ENCODE measurements at regions not wholly inside any gene's neighbourhood (a gene's known extent, or its start where the extent isn't known, plus 50 kb on each side); places are given as distances from the start of the nearest gene placed in this dataset.

- FAIRE-seq = no peak
- Histone ChIP-seq H3K36me3 (ENCODE audit: control insufficient read depth, insufficient read depth, low read length) (no peaks in the 10 kb centered on the region), H3K27me3 (ENCODE audit: control insufficient read depth, insufficient read depth, low read length) (no peaks in the 10 kb centered on the region), H3K4me3 (ENCODE audit: low read depth, low read length) (no peak overlapping the region)
- DNase-seq (ENCODE audit: low read depth) = no peak
- no peak for TF ChIP-seq CTCF (IDR thresholded peaks at IDR 0.05; ENCODE audit: insufficient read depth, low read length, severe bottlenecking)
Measured at GRCh38 chr17:14482715-14483114, 181.8 kb downstream of the HS3ST3B1 start.

DNA sequence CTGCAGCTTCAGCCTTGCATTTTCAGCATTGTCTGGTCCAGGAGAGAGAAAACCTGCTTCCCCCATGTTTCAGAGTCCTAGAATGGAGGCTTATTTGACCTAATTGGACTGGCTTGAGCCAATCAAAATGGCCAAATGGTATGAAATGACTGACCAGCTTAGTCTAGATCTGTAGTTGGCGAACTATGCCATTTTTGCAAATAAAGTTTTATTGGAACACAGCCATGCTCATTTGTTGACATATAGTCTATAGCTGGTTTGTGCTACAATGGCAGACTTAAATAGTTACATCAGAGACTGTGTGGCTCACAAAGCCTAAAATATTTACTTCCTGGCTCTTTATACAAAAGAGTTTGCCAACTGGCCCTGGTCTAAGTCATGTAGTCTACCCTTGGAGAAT is 180.8 kb downstream of the HS3ST3B1 start:
- TF ChIP-seq CTCF (IDR thresholded peaks at IDR 0.05; ENCODE audit: insufficient read depth, low read length, severe bottlenecking) = no peak
- DNase-seq (ENCODE audit: low read depth) (no peak), FAIRE-seq (no peak)
- H3K4me3 ChIP-seq (ENCODE audit: low read depth, low read length) = no peak overlapping the region
- no peaks in the 10 kb centered on the region for H3K27me3 ChIP-seq (ENCODE audit: control insufficient read depth, insufficient read depth, low read length)
- no peaks in the 10 kb centered on the region for H3K36me3 ChIP-seq (ENCODE audit: control insufficient read depth, insufficient read depth, low read length)

GRCh38 chr17:14474591-14474990 is 173.7 kb downstream of the HS3ST3B1 start:
- TF ChIP-seq CTCF (IDR thresholded peaks at IDR 0.05; ENCODE audit: insufficient read depth, low read length, severe bottlenecking) = no peak
- DNase-seq (ENCODE audit: low read depth) = peak; percentile 20
- Histone ChIP-seq H3K4me3 (ENCODE audit: low read depth, low read length) (no peak overlapping the region), H3K27me3 (ENCODE audit: control insufficient read depth, insufficient read depth, low read length) (no peaks in the 10 kb centered on the region), H3K36me3 (ENCODE audit: control insufficient read depth, insufficient read depth, low read length) (no peaks in the 10 kb centered on the region)
- no peak for FAIRE-seq

GRCh38 chr17:14471052-14471451 is 170.2 kb downstream of the HS3ST3B1 start:
- FAIRE-seq = no peak
- Histone ChIP-seq H3K36me3 (ENCODE audit: control insufficient read depth, insufficient read depth, low read length) (no peaks in the 10 kb centered on the region), H3K4me3 (ENCODE audit: low read depth, low read length) (no peak overlapping the region), H3K27me3 (ENCODE audit: control insufficient read depth, insufficient read depth, low read length) (no peaks in the 10 kb centered on the region)
- peak; percentile 76 for DNase-seq (ENCODE audit: low read depth)
- TF ChIP-seq CTCF (IDR thresholded peaks at IDR 0.05; ENCODE audit: insufficient read depth, low read length, severe bottlenecking) = no peak

GRCh38 chr17:14470417-14470816 is 169.5 kb downstream of the HS3ST3B1 start:
- Histone ChIP-seq H3K36me3 (ENCODE audit: control insufficient read depth, insufficient read depth, low read length) (no peaks in the 10 kb centered on the region), H3K27me3 (ENCODE audit: control insufficient read depth, insufficient read depth, low read length) (no peaks in the 10 kb centered on the region), H3K4me3 (ENCODE audit: low read depth, low read length) (no peak overlapping the region)
- FAIRE-seq = no peak
- TF ChIP-seq CTCF (IDR thresholded peaks at IDR 0.05; ENCODE audit: insufficient read depth, low read length, severe bottlenecking) = no peak
- DNase-seq (ENCODE audit: low read depth) = no peak

DNA sequence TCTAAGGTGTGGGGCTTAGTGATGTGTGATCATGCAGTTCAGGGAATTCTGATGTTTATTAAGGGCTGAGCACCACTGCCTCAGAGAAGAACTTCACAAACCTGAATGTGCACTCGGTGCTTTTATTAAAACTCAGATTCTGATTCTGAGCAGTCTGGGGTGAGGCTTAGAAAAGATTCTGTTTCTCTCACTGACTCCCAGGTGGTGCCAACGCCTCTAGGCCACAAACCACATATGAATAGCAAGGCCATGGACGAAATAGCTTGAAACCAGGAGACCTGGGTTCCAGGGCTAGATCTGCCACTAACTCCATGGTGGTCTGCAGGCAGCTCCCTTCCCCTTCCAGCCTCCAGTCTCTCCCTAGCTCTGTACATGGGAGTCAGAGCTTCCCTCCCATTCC is 169.1 kb downstream of the HS3ST3B1 start:
- H3K36me3 ChIP-seq (ENCODE audit: control insufficient read depth, insufficient read depth, low read length) = no peaks in the 10 kb centered on the region

More for the DNA sequence above, 169.1 kb downstream of the HS3ST3B1 start:
- Histone ChIP-seq H3K4me3 (ENCODE audit: low read depth, low read length) (no peak overlapping the region), H3K27me3 (ENCODE audit: control insufficient read depth, insufficient read depth, low read length) (no peaks in the 10 kb centered on the region)
- FAIRE-seq = no peak
- no peak for TF ChIP-seq CTCF (IDR thresholded peaks at IDR 0.05; ENCODE audit: insufficient read depth, low read length, severe bottlenecking)
- no peak for DNase-seq (ENCODE audit: low read depth)

Measured in bronchial epithelial cell (primary cell).